GM23248 (cell line): ENCODE measurements at regions not wholly inside any gene's neighbourhood (a gene's known extent, or its start where the extent isn't known, plus 50 kb on each side); places are given as distances from the start of the nearest gene placed in this dataset.

Experiments used
- EZH2 ChIP-seq: fragments of 200-600 bp; sonication (generic); IDR thresholded peaks from 2 replicates; pipeline ENCODE4 v1.6.1; 2018; ENCODE audit warnings: antibody characterized with exemption, mild to moderate bottlenecking; ENCODE audit not compliant: insufficient read depth, poor library complexity, severe bottlenecking
- EZH2phosphoT487 ChIP-seq: fragments of 200-600 bp; sonication (generic); IDR thresholded peaks from 2 replicates; pipeline ENCODE4 v1.6.1; 2018; ENCODE audit warnings: antibody characterized with exemption, moderate library complexity, mild to moderate bottlenecking, low read depth; ENCODE audit not compliant: insufficient read depth

GRCh38 chr18:70425236-70425635 is 136.4 kb downstream of the SOCS6 start:
- no peak for TF ChIP-seq EZH2
- no peak for TF ChIP-seq EZH2phosphoT487
